Naive thymus-derived CD4-positive, alpha-beta T cell (primary cell): ENCODE measurements at regions not wholly inside any gene's neighbourhood (a gene's known extent, or its start where the extent isn't known, plus 50 kb on each side); places are given as distances from the start of the nearest gene placed in this dataset.

Experiments used
- ATAC-seq: fragments of 150-1000 bp; cut with Tn5 transposase; 2 replicates; pipeline ENCODE4 v1.10.0; 2021; ENCODE audit warnings: mild to moderate bottlenecking, moderate library complexity
- CTCF ChIA-PET: fragments of 350-600 bp; sonication (Branson Sonifier 250); formaldehyde crosslinking; loops from one replicate; lab custom pipeline; 2021; ENCODE audit warnings: antibody characterized with exemption; lab: Charles Lee
- POLR2A ChIA-PET: fragments of 350-600 bp; sonication (Branson Sonifier 250); formaldehyde crosslinking; loops from one replicate; lab custom pipeline; 2021; ENCODE audit warnings: antibody characterized with exemption, inconsistent platforms; lab: Charles Lee
- DNase-seq, 9 donors: peaks; one replicate each; pipeline versions ENCODE4 v3.0.0 to v3.0.0-alpha.2; 2020 to 2022; ENCODE audit warnings: mixed read lengths in 1 of 9
- H3K27ac ChIP-seq: one replicate; pipeline ENCODE4 v1.7.0; 2013; ENCODE audit warnings: mild to moderate bottlenecking, low read depth, low read length, moderate library complexity
- H3K27me3 ChIP-seq, 2 donors: one replicate each; pipeline ENCODE4 v1.7.0; 2013; ENCODE audit warnings: low read length in 2 of 2, mild to moderate bottlenecking in 2 of 2, moderate library complexity in 2 of 2; ENCODE audit not compliant: control insufficient read depth in 2 of 2, insufficient read depth in 2 of 2
- H3K36me3 ChIP-seq, 3 experiments: 1 replicate in 2 of 3; 2 replicates in 1 of 3; pipeline ENCODE4 v1.7.0; 2013; ENCODE audit warnings: low read length in 3 of 3, mild to moderate bottlenecking in 3 of 3, moderate library complexity in 1 of 3; ENCODE audit not compliant: insufficient read depth in 3 of 3, control insufficient read depth in 2 of 3
- H3K4me1 ChIP-seq, 2 donors: one replicate each; pipeline ENCODE4 v1.7.0; 2013; ENCODE audit warnings: low read length in 2 of 2, mild to moderate bottlenecking in 2 of 2, moderate library complexity in 1 of 2; ENCODE audit not compliant: control insufficient read depth in 2 of 2, insufficient read depth in 2 of 2
- H3K4me3 ChIP-seq: 2 replicates; pipeline ENCODE4 v1.7.0; 2013; ENCODE audit warnings: mild to moderate bottlenecking, low read length
- H3K9me3 ChIP-seq, 3 experiments: 1 replicate in 2 of 3; 2 replicates in 1 of 3; pipeline ENCODE4 v1.7.0; 2013; ENCODE audit warnings: low read length in 3 of 3; ENCODE audit not compliant: control insufficient read depth in 2 of 3
- H3K27ac Mint-ChIP-seq, 9 donors: one replicate each; pipeline ENCODE4 v1.8.0; 2020 to 2022; ENCODE audit warnings: mixed read lengths in 9 of 9, mild to moderate bottlenecking in 8 of 9, moderate library complexity in 5 of 9, inconsistent platforms in 2 of 9
- H3K27me3 Mint-ChIP-seq, 5 donors: one replicate each; pipeline ENCODE4 v1.8.0; 2021 to 2022; ENCODE audit warnings: mixed read lengths in 5 of 5, mild to moderate bottlenecking in 1 of 5
- H3K36me3 Mint-ChIP-seq, 5 donors: one replicate each; pipeline ENCODE4 v1.8.0; 2020 to 2022; ENCODE audit warnings: mixed read lengths in 5 of 5, mild to moderate bottlenecking in 3 of 5, inconsistent platforms in 1 of 5
- H3K4me1 Mint-ChIP-seq, 7 donors: one replicate each; pipeline ENCODE4 v1.8.0; 2020 to 2022; ENCODE audit warnings: mixed read lengths in 7 of 7, mild to moderate bottlenecking in 3 of 7, inconsistent platforms in 1 of 7
- H3K4me3 Mint-ChIP-seq, 10 donors: one replicate each; pipeline ENCODE4 v1.8.0; 2020 to 2022; ENCODE audit warnings: mild to moderate bottlenecking in 10 of 10, mixed read lengths in 10 of 10, moderate library complexity in 6 of 10, inconsistent platforms in 2 of 10
- H3K9me3 Mint-ChIP-seq, 11 donors: one replicate each; pipeline ENCODE4 v1.8.0; 2020 to 2022; ENCODE audit warnings: mixed read lengths in 11 of 11, mild to moderate bottlenecking in 4 of 11, inconsistent platforms in 1 of 11, moderate library complexity in 1 of 11
- intact Hi-C, 2 donors: fragments of 100-400 bp; cut with micrococcal nuclease; formaldehyde crosslinking; loops; one replicate each; pipeline ENCODE4 v1.15.1; 2023

DNA sequence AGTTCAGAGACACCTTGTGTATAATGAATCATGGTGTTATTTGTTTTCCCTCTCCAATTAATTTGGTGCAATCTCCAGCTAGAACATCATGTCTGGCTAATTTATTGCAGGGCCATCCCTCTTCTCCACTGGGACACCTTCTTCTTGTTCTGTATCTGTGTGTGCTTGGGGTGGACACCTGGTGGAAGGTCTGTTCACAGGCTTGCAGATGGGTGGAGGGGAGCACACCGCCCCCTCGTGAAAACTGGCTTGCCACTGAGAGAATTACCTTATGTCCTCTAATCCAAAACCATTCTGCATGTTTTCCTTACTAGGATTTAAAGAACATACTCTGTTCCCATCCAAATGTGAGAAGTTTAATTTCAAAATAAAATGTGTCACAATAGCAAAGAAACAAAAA lies 1160.4 kb upstream of the ZEB2 start:
- Histone ChIP-seq H3K9me3 (no peaks in the 10 kb centered on the region), H3K4me3 (no peak overlapping the region), H3K27ac (no peak overlapping the region), H3K4me1 (no peaks in the 10 kb centered on the region), H3K36me3 (no peaks in the 10 kb centered on the region), H3K27me3 (no peaks in the 10 kb centered on the region)
- POLR2A ChIA-PET, result no interaction called here
- no peaks in the 10 kb centered on the region for H3K4me1 Mint-ChIP-seq
- no peaks in the 10 kb centered on the region for H3K36me3 Mint-ChIP-seq
- CTCF ChIA-PET, result no interaction called here
- no peak for ATAC-seq
- no peak overlapping the region for H3K4me3 Mint-ChIP-seq
- H3K27ac Mint-ChIP-seq, result no peak overlapping the region
- H3K27me3 Mint-ChIP-seq, result no peaks in the 10 kb centered on the region
- peaks cover 0 to 8% (median 0%) of the 10 kb centered on the region in 11 donors for H3K9me3 Mint-ChIP-seq
- no peak for DNase-seq
- intact Hi-C loops, result no loop called here

DNA sequence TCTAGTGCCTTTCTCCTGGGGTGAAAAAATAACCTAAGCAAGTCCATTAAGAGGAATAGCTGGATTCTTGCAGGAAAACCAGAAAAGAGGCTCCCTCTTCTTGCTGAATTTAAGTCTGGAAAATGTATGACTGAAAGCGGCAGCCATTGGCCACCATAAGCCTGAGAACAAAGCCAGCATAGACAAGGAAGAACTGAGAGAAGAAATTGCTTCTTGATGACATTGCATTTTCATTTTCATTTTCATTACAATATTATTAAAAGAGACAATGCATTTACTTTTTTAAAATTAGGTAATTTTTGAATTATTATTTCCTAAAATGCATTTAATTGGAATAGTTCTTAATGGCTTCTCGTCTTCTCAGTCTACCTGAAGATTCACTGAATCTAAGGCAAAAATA lies 1157.5 kb upstream of the ZEB2 start:
- H3K4me1 ChIP-seq, result no peaks in the 10 kb centered on the region
- H3K9me3 ChIP-seq, result no peaks in the 10 kb centered on the region
- no peaks in the 10 kb centered on the region for H3K36me3 Mint-ChIP-seq
- no peak overlapping the region for H3K27ac Mint-ChIP-seq
- no peaks in the 10 kb centered on the region for H3K36me3 ChIP-seq
- DNase-seq (no peak), ATAC-seq (no peak)
- H3K4me1 Mint-ChIP-seq, result no peaks in the 10 kb centered on the region
- intact Hi-C loops, result no loop called here
- no peak overlapping the region for H3K27ac ChIP-seq
- peaks cover 0 to 8% (median 1%) of the 10 kb centered on the region in 11 donors for H3K9me3 Mint-ChIP-seq
- CTCF ChIA-PET, result no interaction called here
- H3K27me3 ChIP-seq, result no peaks in the 10 kb centered on the region
- POLR2A ChIA-PET, result no interaction called here
- H3K27me3 Mint-ChIP-seq, result no peaks in the 10 kb centered on the region
- H3K4me3 ChIP-seq, result no peak overlapping the region
- H3K4me3 Mint-ChIP-seq, result no peak overlapping the region

DNA sequence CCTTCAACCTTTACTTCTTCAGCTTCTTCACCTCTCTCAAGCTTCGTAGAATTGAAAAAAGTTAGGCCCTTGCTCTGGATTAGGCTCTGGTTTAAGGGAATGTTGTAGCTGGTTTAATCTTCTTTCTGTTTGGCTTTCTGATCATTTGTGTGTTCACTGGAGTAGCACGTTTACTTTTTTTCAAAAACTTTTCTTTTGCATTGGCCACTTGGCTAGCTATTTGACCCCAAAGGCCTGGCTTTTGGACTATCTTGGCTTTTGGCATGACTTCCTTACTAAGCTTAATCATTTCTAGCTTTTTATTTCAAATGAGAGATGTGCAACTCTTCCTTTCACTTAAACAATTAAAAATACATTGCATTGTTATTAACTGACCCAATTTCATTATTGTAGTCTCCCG lies 1154.8 kb upstream of the ZEB2 start:
- Histone ChIP-seq H3K9me3 (no peaks in the 10 kb centered on the region), H3K4me1 (no peaks in the 10 kb centered on the region), H3K27me3 (no peaks in the 10 kb centered on the region), H3K27ac (no peak overlapping the region), H3K4me3 (no peak overlapping the region), H3K36me3 (no peaks in the 10 kb centered on the region)
- Mint-ChIP-seq H3K36me3 (no peaks in the 10 kb centered on the region), H3K27me3 (no peaks in the 10 kb centered on the region), H3K9me3 (peaks cover 0 to 7% (median 1%) of the 10 kb centered on the region in 11 donors), H3K4me3 (no peak overlapping the region), H3K27ac (no peak overlapping the region), H3K4me1 (no peaks in the 10 kb centered on the region)
- ChIA-PET CTCF (no interaction called here), POLR2A (no interaction called here)
- ATAC-seq, result no peak
- intact Hi-C loops, result no loop called here
- DNase-seq, result no peak

DNA sequence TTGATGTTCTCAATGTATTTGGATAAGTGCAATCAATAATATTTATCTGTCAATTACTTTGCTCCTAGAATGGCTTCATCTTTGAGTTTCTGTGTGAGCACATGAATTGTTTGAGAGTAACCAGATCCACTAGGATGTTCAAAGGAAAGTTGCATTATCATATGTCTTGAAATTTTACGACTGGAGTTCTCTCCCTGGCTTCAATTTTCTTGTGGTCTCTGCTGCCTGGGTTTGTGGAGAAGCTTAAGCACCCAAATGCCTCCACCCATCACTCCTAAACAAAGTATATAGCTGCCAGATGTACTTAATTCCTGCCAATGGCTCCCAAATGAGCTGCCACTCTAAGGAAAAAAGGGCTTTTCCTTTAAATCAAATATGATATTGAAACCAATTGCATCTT lies 1149.4 kb upstream of the ZEB2 start:
- H3K4me1 Mint-ChIP-seq, result no peaks in the 10 kb centered on the region
- H3K27ac Mint-ChIP-seq, result no peak overlapping the region
- no peak overlapping the region for H3K4me3 Mint-ChIP-seq
- intact Hi-C loops, result no loop called here
- no peaks in the 10 kb centered on the region for H3K27me3 Mint-ChIP-seq
- Histone ChIP-seq H3K36me3 (no peaks in the 10 kb centered on the region), H3K9me3 (no peaks in the 10 kb centered on the region), H3K4me3 (no peak overlapping the region), H3K27ac (no peak overlapping the region), H3K4me1 (no peaks in the 10 kb centered on the region), H3K27me3 (no peaks in the 10 kb centered on the region)
- H3K36me3 Mint-ChIP-seq, result no peaks in the 10 kb centered on the region
- ChIA-PET POLR2A (no interaction called here), CTCF (no interaction called here)
- no peak for DNase-seq
- ATAC-seq, result no peak
- H3K9me3 Mint-ChIP-seq, result peaks cover 0 to 7% (median 0%) of the 10 kb centered on the region in 11 donors

DNA sequence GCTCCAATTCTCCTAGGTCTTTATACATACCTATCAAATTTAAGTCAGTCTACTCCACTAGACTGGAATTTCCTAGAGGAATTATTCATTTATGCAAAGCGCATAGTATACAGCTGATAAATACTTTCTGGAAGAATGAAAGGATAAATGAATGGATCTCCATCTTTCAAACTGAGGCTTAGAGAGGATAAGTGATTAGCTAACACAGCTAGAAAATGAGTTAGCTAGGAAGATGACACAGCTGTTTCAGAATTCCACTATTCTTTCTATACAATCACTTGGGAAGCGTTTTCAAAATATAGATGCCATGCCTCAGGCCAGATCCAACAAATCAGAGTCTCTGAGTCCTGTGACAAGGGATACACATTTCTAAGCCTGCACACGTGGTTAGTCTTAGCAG lies 1146.6 kb upstream of the ZEB2 start:
- Mint-ChIP-seq H3K27me3 (no peaks in the 10 kb centered on the region), H3K4me3 (no peak overlapping the region), H3K36me3 (no peaks in the 10 kb centered on the region), H3K27ac (no peak overlapping the region), H3K4me1 (no peaks in the 10 kb centered on the region), H3K9me3 (peaks cover 0 to 11% (median 0%) of the 10 kb centered on the region in 11 donors)
- intact Hi-C loops, result no loop called here
- DNase-seq (no peak), ATAC-seq (no peak)
- H3K9me3 ChIP-seq, result no peaks in the 10 kb centered on the region
- H3K36me3 ChIP-seq, result no peaks in the 10 kb centered on the region
- no peaks in the 10 kb centered on the region for H3K27me3 ChIP-seq
- H3K4me1 ChIP-seq, result no peaks in the 10 kb centered on the region
- POLR2A ChIA-PET, result no interaction called here
- H3K27ac ChIP-seq, result no peak overlapping the region
- H3K4me3 ChIP-seq, result no peak overlapping the region
- CTCF ChIA-PET, result interaction anchor here (0.5 kb wide), 1 partner anchor 361 kb away, joined by 4 read pairs; no protein-coding TSS in a partner anchor

DNA sequence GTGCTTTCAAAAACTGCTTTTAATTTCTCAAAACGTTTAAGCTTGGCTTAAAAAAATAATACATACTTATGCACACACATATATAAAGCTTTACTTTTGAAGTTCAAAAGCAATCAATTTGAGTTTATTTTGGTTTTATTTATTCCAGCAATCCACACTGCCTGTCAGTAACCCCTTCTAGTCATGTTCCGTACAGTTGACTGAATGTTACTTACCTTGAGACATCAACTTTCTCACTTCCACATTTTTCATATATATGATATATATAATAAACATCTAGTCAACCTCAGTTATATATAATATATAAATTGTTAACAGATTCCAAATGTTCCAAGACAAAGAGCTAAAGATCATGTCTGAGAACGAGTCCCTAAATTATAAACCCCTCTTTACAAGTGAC lies 1137.3 kb upstream of the ZEB2 start:
- H3K9me3 ChIP-seq, result no peaks in the 10 kb centered on the region
- Mint-ChIP-seq H3K36me3 (no peaks in the 10 kb centered on the region), H3K4me1 (no peaks in the 10 kb centered on the region), H3K4me3 (no peak overlapping the region), H3K9me3 (peaks cover 0 to 2% (median 0%) of the 10 kb centered on the region in 11 donors), H3K27me3 (no peaks in the 10 kb centered on the region), H3K27ac (no peak overlapping the region)
- H3K36me3 ChIP-seq, result no peaks in the 10 kb centered on the region
- H3K4me3 ChIP-seq, result no peak overlapping the region
- no peak for DNase-seq
- ChIA-PET CTCF (no interaction called here), POLR2A (interaction anchor here (0.7 to 0.8 kb wide), 2 partner anchors 26 to 42 kb away, joined by 4 to 5 read pairs; no protein-coding TSS in a partner anchor)
- H3K27me3 ChIP-seq, result no peaks in the 10 kb centered on the region
- ATAC-seq, result no peak
- intact Hi-C loops, result no loop called here
- H3K4me1 ChIP-seq, result no peaks in the 10 kb centered on the region
- no peak overlapping the region for H3K27ac ChIP-seq

DNA sequence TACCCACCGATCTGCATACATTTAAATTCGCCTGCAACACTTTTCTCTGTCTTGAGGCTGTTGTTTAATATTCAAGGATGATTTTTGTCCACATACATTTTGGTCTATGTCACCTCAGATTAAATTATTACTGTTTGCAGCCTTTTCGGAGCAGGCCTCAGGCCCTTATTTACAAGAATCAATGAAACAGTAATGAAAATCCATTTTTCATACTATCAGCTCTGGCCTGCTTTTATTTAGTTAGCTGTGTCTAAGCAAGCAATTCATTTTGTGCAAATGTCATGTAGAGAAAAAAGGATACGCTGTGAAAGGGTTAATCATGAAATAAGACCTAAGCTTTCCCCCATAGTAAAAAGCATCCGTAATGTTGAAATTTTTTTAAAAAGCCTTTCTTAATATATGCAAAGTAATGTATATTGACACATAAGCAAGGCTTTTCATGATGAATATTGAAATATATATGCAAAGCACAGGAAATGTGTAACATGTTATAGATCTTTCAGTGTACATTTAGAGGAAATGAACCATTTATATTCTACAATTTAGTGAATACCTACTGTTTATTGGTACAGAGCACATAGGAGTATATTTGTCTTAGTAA lies 1135.3 kb upstream of the ZEB2 start:
- CTCF ChIA-PET, result no interaction called here
- Histone ChIP-seq H3K27me3 (no peaks in the 10 kb centered on the region), H3K9me3 (no peaks in the 10 kb centered on the region), H3K4me3 (no peak overlapping the region), H3K4me1 (no peaks in the 10 kb centered on the region), H3K36me3 (no peaks in the 10 kb centered on the region), H3K27ac (no peak overlapping the region)
- ATAC-seq (no peak), DNase-seq (no peak)
- H3K27ac Mint-ChIP-seq, result no peak overlapping the region
- peaks cover 0 to 6% (median 0%) of the 10 kb centered on the region in 11 donors for H3K9me3 Mint-ChIP-seq
- H3K27me3 Mint-ChIP-seq, result no peaks in the 10 kb centered on the region
- POLR2A ChIA-PET, result no interaction called here
- intact Hi-C loops, result no loop called here
- H3K4me1 Mint-ChIP-seq, result no peaks in the 10 kb centered on the region
- no peak overlapping the region for H3K4me3 Mint-ChIP-seq
- no peaks in the 10 kb centered on the region for H3K36me3 Mint-ChIP-seq
